ENCODE measurements at regions not wholly inside any gene's neighbourhood (a gene's known extent, or its start where the extent isn't known, plus 50 kb on each side); places are given as distances from the start of the nearest gene placed in this dataset.

DNA sequence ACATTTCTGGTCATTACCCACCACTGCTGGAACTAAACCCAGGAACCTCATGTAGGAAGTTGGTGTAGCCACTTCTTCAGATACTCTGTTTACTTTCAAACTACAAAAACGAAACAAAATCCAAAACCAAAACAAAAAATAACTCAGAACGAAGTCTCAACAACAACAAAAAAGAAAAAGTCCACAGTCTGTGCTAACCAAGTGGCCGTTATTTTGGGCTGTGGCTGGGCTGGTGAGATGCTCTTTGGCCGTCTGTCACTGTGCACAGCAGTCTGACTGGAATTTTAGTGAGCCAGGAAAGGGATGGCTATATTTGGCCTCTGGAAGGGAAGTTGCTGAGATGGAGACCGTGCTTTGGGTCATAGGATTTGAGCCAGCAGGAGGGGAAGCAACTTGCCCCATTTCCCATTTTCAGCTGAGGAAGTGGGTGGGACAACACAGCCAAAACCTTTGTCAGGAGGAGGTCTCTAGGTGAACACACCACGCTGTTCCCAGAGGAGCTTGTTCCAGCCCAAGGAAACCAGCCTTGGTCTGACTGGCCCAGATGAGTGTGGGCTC lies 334.1 kb downstream of the ZSWIM6 start:
- WGBS: 60% methylated on average over 6 of the region's 6 CpGs
- no peaks in the 10 kb centered on the region for H3K36me3 ChIP-seq (ENCODE audit: control insufficient read depth in 4 of 4, insufficient read depth in 3 of 4, low read depth in 1 of 4, low read length in 3 of 4)
- no peaks in the 10 kb centered on the region for H3K9me3 ChIP-seq (ENCODE audit: control insufficient read depth in 4 of 4, low read length in 3 of 4)
- H3K27me3 ChIP-seq (ENCODE audit: control insufficient read depth in 4 of 4, insufficient read depth in 4 of 4, low read length in 3 of 4): no peaks in the 10 kb centered on the region
- H3K9ac ChIP-seq (ENCODE audit: low read depth in 1 of 2, low read length in 2 of 2): no peak overlapping the region
- peaks cover 4 to 17% (median 12%) of the 10 kb centered on the region in 4 donors for H3K4me1 ChIP-seq (ENCODE audit: control insufficient read depth in 4 of 4, insufficient read depth in 4 of 4, low read length in 3 of 4)
- H3K27ac ChIP-seq (ENCODE audit: low read depth in 1 of 2, low read length in 2 of 2): no peak overlapping the region
- TF ChIP-seq NR2F2 (IDR thresholded peaks at IDR 0.05) (peak; percentile 59), SP1 (IDR thresholded peaks at IDR 0.05) (peak; percentile 14), JUND (IDR thresholded peaks at IDR 0.05) (no peak), TAF1 (conservative IDR thresholded peaks at IDR 0.05) (no peak), HNF4A (conservative IDR thresholded peaks at IDR 0.05) (no peak), GABPA (IDR thresholded peaks at IDR 0.05 in 1 of 2, conservative IDR thresholded peaks at IDR 0.05 in 1 of 2) (no peak), FOXA2 (IDR thresholded peaks at IDR 0.05) (no peak), RXRA (IDR thresholded peaks at IDR 0.05) (no peak), FOXA1 (IDR thresholded peaks at IDR 0.05) (no peak), RAD21 (IDR thresholded peaks at IDR 0.05) (peak in 1 of 2 donors; percentile 34), HNF4G (IDR thresholded peaks at IDR 0.05) (no peak)
- TF ChIP-seq, protein P1, sequence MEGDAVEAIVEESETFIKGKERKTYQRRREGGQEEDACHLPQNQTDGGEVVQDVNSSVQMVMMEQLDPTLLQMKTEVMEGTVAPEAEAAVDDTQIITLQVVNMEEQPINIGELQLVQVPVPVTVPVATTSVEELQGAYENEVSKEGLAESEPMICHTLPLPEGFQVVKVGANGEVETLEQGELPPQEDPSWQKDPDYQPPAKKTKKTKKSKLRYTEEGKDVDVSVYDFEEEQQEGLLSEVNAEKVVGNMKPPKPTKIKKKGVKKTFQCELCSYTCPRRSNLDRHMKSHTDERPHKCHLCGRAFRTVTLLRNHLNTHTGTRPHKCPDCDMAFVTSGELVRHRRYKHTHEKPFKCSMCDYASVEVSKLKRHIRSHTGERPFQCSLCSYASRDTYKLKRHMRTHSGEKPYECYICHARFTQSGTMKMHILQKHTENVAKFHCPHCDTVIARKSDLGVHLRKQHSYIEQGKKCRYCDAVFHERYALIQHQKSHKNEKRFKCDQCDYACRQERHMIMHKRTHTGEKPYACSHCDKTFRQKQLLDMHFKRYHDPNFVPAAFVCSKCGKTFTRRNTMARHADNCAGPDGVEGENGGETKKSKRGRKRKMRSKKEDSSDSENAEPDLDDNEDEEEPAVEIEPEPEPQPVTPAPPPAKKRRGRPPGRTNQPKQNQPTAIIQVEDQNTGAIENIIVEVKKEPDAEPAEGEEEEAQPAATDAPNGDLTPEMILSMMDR (IDR thresholded peaks at IDR 0.05; ENCODE audit: low read depth, low read length, missing input control): no peak
- TF ChIP-seq, protein P2, sequence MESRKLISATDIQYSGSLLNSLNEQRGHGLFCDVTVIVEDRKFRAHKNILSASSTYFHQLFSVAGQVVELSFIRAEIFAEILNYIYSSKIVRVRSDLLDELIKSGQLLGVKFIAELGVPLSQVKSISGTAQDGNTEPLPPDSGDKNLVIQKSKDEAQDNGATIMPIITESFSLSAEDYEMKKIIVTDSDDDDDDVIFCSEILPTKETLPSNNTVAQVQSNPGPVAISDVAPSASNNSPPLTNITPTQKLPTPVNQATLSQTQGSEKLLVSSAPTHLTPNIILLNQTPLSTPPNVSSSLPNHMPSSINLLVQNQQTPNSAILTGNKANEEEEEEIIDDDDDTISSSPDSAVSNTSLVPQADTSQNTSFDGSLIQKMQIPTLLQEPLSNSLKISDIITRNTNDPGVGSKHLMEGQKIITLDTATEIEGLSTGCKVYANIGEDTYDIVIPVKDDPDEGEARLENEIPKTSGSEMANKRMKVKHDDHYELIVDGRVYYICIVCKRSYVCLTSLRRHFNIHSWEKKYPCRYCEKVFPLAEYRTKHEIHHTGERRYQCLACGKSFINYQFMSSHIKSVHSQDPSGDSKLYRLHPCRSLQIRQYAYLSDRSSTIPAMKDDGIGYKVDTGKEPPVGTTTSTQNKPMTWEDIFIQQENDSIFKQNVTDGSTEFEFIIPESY (IDR thresholded peaks at IDR 0.05): no peak
- TF ChIP-seq, protein P3, sequence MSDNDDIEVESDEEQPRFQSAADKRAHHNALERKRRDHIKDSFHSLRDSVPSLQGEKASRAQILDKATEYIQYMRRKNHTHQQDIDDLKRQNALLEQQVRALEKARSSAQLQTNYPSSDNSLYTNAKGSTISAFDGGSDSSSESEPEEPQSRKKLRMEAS (IDR thresholded peaks at IDR 0.05): no peak
- TF ChIP-seq, protein P4, sequence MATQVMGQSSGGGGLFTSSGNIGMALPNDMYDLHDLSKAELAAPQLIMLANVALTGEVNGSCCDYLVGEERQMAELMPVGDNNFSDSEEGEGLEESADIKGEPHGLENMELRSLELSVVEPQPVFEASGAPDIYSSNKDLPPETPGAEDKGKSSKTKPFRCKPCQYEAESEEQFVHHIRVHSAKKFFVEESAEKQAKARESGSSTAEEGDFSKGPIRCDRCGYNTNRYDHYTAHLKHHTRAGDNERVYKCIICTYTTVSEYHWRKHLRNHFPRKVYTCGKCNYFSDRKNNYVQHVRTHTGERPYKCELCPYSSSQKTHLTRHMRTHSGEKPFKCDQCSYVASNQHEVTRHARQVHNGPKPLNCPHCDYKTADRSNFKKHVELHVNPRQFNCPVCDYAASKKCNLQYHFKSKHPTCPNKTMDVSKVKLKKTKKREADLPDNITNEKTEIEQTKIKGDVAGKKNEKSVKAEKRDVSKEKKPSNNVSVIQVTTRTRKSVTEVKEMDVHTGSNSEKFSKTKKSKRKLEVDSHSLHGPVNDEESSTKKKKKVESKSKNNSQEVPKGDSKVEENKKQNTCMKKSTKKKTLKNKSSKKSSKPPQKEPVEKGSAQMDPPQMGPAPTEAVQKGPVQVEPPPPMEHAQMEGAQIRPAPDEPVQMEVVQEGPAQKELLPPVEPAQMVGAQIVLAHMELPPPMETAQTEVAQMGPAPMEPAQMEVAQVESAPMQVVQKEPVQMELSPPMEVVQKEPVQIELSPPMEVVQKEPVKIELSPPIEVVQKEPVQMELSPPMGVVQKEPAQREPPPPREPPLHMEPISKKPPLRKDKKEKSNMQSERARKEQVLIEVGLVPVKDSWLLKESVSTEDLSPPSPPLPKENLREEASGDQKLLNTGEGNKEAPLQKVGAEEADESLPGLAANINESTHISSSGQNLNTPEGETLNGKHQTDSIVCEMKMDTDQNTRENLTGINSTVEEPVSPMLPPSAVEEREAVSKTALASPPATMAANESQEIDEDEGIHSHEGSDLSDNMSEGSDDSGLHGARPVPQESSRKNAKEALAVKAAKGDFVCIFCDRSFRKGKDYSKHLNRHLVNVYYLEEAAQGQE (IDR thresholded peaks at IDR 0.05): no peak
- DNase-seq (ENCODE audit: low spot score): no peak
- H3K4me3 ChIP-seq (ENCODE audit: low read depth in 1 of 3, low read length in 3 of 3): no peak overlapping the region
